Smooth muscle cell (in vitro differentiated cells): ENCODE measurements at regions not wholly inside any gene's neighbourhood (a gene's known extent, or its start where the extent isn't known, plus 50 kb on each side); places are given as distances from the start of the nearest gene placed in this dataset.

Experiments used
- DNase-seq: peaks from one replicate; lab custom pipeline; 2025; ENCODE audit not compliant: unreplicated experiment; lab: John Stamatoyannopoulos, UW
- H2AFZ ChIP-seq: fragments of 200-600 bp; sonication (generic); 2 replicates; pipeline ENCODE4 v1.6.0; 2016; ENCODE audit warnings: antibody characterized with exemption, low read depth, mild to moderate bottlenecking
- H3F3A ChIP-seq: fragments of 200-600 bp; sonication (generic); 2 replicates; pipeline ENCODE4 v1.6.0; 2017; ENCODE audit warnings: antibody characterized with exemption, low read depth
- H3K27ac ChIP-seq: fragments of 200-600 bp; sonication (generic); 2 replicates; pipeline ENCODE4 v1.5.1; 2016; ENCODE audit warnings: low read depth, mild to moderate bottlenecking
- H3K27me3 ChIP-seq: fragments of 200-600 bp; sonication (generic); 2 replicates; pipeline ENCODE4 v1.6.1; 2016; ENCODE audit warnings: low read depth, mild to moderate bottlenecking
- H3K36me3 ChIP-seq: fragments of 200-600 bp; sonication (generic); 2 replicates; pipeline ENCODE4 v1.5.1; 2016; ENCODE audit warnings: low read depth
- H3K4me1 ChIP-seq: fragments of 200-600 bp; sonication (generic); 2 replicates; pipeline ENCODE4 v1.5.1; 2016; ENCODE audit warnings: low read depth
- H3K4me2 ChIP-seq: fragments of 200-600 bp; sonication (generic); 2 replicates; pipeline ENCODE4 v1.6.0; 2016; ENCODE audit warnings: mild to moderate bottlenecking
- H3K4me3 ChIP-seq: fragments of 200-600 bp; sonication (generic); 2 replicates; pipeline ENCODE4 v1.5.1; 2016; ENCODE audit warnings: mild to moderate bottlenecking
- H3K79me2 ChIP-seq: fragments of 200-600 bp; sonication (generic); 2 replicates; pipeline ENCODE4 v1.6.0; 2016; ENCODE audit warnings: low read depth, mild to moderate bottlenecking
- H3K9ac ChIP-seq: fragments of 200-600 bp; sonication (generic); 2 replicates; pipeline ENCODE4 v1.6.0; 2016; ENCODE audit warnings: low read depth
- H3K9me3 ChIP-seq: fragments of 200-600 bp; sonication (generic); replicated peaks from 2 replicates; pipeline ENCODE4 v1.5.1; 2016; ENCODE audit warnings: low read depth
- H4K20me1 ChIP-seq: fragments of 200-600 bp; sonication (generic); 2 replicates; pipeline ENCODE4 v1.6.0; 2016; ENCODE audit warnings: low read depth
- CTCF ChIP-seq: fragments of 200-600 bp; sonication (generic); IDR thresholded peaks from 2 replicates; pipeline ENCODE4 v1.5.1; 2017; ENCODE audit warnings: borderline replicate concordance, mild to moderate bottlenecking, antibody characterized with exemption; ENCODE audit not compliant: insufficient read depth, poor library complexity, severe bottlenecking
- WGBS: methylation state at CpG from one replicate; pipeline ENCODE4 v1.1.7; 2016; ENCODE audit warnings: low lambda C conversion rate; 5-methylcytosine and 5-hydroxymethylcytosine counted together

DNA sequence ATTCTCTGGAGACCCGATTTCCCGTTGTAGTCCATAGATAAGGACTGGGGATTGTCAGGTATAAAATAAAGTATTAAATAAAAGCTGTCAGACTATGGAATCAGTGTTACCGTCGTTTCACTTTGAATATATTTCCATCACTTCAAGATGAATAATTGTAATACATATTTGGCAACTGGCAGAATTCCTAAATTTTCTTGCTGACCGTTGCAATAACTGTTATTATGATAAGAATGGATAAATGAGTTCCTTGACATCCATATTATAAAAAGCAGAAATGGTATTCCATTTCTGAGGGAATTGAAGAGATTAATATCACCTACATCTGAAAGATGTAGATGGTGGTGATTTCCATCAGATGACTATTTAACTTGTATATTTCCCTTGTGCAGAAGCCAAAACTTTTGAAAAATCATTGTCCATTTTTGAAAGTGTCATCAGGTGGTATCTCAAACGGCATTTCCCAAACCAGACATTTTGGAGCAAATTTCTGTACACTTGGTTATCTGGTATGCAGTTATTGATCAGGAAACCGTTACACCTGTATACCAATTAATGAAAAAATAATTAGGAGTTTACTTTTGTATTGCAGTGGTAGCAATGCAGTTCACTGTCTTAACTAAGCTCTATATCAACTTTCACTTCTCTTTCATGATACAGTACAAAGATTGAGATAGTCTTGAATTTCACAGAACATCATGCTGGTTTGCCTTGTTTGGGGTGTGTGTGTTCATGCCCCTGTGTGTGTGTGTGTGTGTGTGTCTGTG, 878.5 kb downstream of the PCDH18 start:
- no peaks in the 10 kb centered on the region for H3K27me3 ChIP-seq
- no peak overlapping the region for H2AFZ ChIP-seq
- H3K4me3 ChIP-seq, result no peak overlapping the region
- H3F3A ChIP-seq, result no peaks in the 10 kb centered on the region
- no peaks in the 10 kb centered on the region for H4K20me1 ChIP-seq
- no peak for TF ChIP-seq CTCF
- no peak overlapping the region for H3K27ac ChIP-seq
- no peaks in the 10 kb centered on the region for H3K9me3 ChIP-seq
- H3K36me3 ChIP-seq, result no peaks in the 10 kb centered on the region
- no peaks in the 10 kb centered on the region for H3K4me1 ChIP-seq
- WGBS, result 93% methylated on average over 7 of the region's 7 CpGs
- H3K4me2 ChIP-seq, result no peak overlapping the region
- H3K79me2 ChIP-seq, result no peaks in the 10 kb centered on the region
- DNase-seq, result no peak
- no peak overlapping the region for H3K9ac ChIP-seq

GRCh38 chr4:136651932-136652331, 880.4 kb downstream of the PCDH18 start:
- H3K27me3 ChIP-seq, result no peaks in the 10 kb centered on the region
- no peak for DNase-seq
- no peak for TF ChIP-seq CTCF
- no peaks in the 10 kb centered on the region for H4K20me1 ChIP-seq
- no peak overlapping the region for H2AFZ ChIP-seq
- H3F3A ChIP-seq, result no peaks in the 10 kb centered on the region
- no peaks in the 10 kb centered on the region for H3K4me1 ChIP-seq
- no peak overlapping the region for H3K9ac ChIP-seq
- H3K4me2 ChIP-seq, result no peak overlapping the region
- H3K27ac ChIP-seq, result no peak overlapping the region
- no peaks in the 10 kb centered on the region for H3K36me3 ChIP-seq
- H3K9me3 ChIP-seq, result no peaks in the 10 kb centered on the region
- H3K79me2 ChIP-seq, result no peaks in the 10 kb centered on the region
- H3K4me3 ChIP-seq, result no peak overlapping the region

- Histone ChIP-seq H3K4me2 (no peak overlapping the region), H3K9me3 (no peaks in the 10 kb centered on the region), H3F3A (no peaks in the 10 kb centered on the region), H3K27me3 (no peaks in the 10 kb centered on the region), H3K27ac (no peak overlapping the region), H3K4me3 (no peak overlapping the region), H2AFZ (no peak overlapping the region), H3K36me3 (no peaks in the 10 kb centered on the region), H3K4me1 (no peaks in the 10 kb centered on the region), H3K79me2 (no peaks in the 10 kb centered on the region), H3K9ac (no peak overlapping the region), H4K20me1 (no peaks in the 10 kb centered on the region)
- no peak for TF ChIP-seq CTCF
- DNase-seq, result no peak
- WGBS, result 87% methylated on average over 1 of the region's 1 CpG
Measured at GRCh38 chr4:136651278-136651667, 881.0 kb downstream of the PCDH18 start.
